AG09309 (cell line): ENCODE measurements at regions not wholly inside any gene's neighbourhood (a gene's known extent, or its start where the extent isn't known, plus 50 kb on each side); places are given as distances from the start of the nearest gene placed in this dataset.
A peak's percentile ranks its signal among the peaks of the same experiment; 100 is the strongest.

Experiments used
- DNase-seq: peaks from one replicate; pipeline ENCODE4 v3.0.0-alpha.2; 2010; ENCODE audit warnings: low read depth
- H3K4me3 ChIP-seq: 2 replicates; pipeline ENCODE4 v1.5.1; 2011; ENCODE audit warnings: mild to moderate bottlenecking, low read depth, low read length, moderate library complexity; ENCODE audit not compliant: control insufficient read depth
- TF ChIP-seq, protein P1 (sequence below): IDR thresholded peaks from 2 replicates; pipeline ENCODE4 v1.5.1; 2011; ENCODE audit warnings: mild to moderate bottlenecking, low read depth, low read length, inconsistent platforms; ENCODE audit not compliant: insufficient read depth, control insufficient read depth; ENCODE audit errors: missing control alignments

- H3K4me3 ChIP-seq = no peak overlapping the region
- TF ChIP-seq, protein P1, sequence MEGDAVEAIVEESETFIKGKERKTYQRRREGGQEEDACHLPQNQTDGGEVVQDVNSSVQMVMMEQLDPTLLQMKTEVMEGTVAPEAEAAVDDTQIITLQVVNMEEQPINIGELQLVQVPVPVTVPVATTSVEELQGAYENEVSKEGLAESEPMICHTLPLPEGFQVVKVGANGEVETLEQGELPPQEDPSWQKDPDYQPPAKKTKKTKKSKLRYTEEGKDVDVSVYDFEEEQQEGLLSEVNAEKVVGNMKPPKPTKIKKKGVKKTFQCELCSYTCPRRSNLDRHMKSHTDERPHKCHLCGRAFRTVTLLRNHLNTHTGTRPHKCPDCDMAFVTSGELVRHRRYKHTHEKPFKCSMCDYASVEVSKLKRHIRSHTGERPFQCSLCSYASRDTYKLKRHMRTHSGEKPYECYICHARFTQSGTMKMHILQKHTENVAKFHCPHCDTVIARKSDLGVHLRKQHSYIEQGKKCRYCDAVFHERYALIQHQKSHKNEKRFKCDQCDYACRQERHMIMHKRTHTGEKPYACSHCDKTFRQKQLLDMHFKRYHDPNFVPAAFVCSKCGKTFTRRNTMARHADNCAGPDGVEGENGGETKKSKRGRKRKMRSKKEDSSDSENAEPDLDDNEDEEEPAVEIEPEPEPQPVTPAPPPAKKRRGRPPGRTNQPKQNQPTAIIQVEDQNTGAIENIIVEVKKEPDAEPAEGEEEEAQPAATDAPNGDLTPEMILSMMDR = no peak
- DNase-seq = no peak
Measured at GRCh38 chr15:69552057-69552815, 99.6 kb downstream of the RPLP1 start.

DNA sequence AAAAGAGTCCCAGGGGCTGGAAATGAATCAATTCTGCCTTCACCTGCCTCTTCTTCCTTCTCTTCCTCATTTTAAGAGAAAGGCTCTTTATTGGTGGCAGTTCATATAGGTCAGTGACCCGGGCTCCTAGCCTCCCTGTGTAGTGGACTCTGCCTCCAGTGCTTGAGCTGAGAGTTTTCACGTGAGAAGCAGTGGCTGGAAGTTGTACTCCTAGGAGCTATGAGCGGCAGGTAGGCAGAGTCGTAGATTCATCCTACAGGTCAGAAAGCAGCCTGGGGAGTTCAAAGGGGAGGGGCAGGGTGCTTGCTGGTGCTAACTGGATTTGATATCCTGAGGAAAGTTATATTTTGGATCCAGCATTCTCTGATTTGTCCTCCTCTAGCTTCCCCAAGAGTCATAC is 101.1 kb downstream of the RPLP1 start:
- H3K4me3 ChIP-seq = no peak overlapping the region
- TF ChIP-seq, protein P1 = no peak
- DNase-seq = no peak

DNA sequence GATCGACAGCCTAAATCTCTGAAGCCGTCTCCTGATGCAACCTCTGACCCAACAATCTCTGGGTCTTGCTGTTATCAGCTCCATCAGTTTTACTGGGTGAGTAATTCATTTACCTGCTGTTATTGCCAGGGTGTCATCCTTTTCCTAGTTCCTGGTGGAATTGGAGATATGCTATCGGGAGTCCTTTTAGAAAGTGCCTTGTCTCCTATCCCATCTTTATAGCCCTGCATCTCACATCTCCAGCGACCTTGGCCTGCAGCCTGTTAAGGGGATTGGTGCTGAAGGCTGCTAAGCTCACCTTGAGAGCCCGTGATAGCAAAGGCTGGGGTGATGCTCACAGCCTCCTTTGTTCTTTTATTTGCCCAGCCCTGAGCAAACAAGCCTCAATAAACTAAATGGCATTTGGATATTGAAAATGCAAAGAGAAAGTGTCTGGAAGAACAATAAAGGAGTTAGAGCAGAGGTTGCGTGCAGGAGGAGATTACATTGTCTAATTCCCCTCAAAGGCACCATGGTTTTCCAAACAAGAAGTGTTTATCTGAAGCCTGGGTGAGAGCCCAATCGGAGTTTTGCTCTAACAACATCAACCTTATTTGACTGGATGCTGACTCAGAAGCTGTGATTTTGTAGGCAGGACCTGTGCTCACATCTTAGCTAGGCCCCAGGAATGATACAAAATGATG is 101.8 kb downstream of the RPLP1 start:
- H3K4me3 ChIP-seq = no peak overlapping the region
- TF ChIP-seq, protein P1 = no peak
- DNase-seq = no peak

DNA sequence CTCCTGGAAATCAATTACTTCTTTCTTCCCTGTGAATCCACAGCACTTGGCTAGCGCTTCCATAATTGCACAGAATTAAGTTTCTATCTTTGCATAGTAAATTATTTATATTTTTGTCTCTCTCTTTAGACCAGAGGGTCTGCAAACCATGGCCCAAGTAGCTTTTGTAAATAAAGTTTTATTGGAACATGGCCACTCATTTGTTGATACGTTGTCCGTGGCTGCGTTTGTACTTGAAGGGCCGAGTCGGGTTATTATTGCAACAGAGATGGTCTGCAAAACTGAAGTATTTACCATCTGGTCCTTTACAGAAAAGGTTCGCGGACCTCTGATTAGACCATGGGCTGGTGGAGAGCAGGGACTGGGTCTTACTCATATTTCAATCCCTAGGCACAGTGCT is 102.5 kb downstream of the RPLP1 start:
- TF ChIP-seq, protein P1 = no peak
- no peak overlapping the region for H3K4me3 ChIP-seq
- DNase-seq = no peak

DNA sequence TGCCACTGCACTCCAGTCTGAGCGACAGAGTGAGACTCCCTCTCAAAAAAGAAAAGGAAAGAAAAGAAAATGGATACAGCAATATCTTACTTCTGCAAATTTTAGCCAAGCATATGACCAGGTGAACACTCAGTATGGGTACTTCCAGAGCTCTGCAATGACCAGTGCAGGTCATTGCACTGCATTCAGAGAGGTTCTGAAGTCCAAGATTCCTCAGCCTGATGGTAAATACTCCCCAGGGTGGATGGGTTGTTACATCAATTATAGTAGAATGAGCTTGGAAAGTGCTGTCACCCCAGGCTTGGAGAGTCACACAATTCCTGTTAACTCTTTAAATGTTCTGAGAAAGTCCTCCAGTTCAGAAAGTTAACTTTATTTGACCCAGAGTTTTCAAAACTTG is 103.7 kb downstream of the RPLP1 start:
- no peak for DNase-seq
- no peak overlapping the region for H3K4me3 ChIP-seq
- TF ChIP-seq, protein P1 = no peak

- TF ChIP-seq, protein P1 = no peak
- no peak overlapping the region for H3K4me3 ChIP-seq
- DNase-seq = peak; percentile 93
Measured at GRCh38 chr15:69557020-69557706, 104.5 kb downstream of the RPLP1 start.
